Cerebellar cortex (tissue), 1 donor: ENCODE measurements at regions not wholly inside any gene's neighbourhood (a gene's known extent, or its start where the extent isn't known, plus 50 kb on each side); places are given as distances from the start of the nearest gene placed in this dataset.

ENCODE experiments used
- DNase-seq: peaks from one replicate; pipeline ENCODE4 v3.0.0-alpha.2; 2015; ENCODE audit warnings: low spot score

DNA sequence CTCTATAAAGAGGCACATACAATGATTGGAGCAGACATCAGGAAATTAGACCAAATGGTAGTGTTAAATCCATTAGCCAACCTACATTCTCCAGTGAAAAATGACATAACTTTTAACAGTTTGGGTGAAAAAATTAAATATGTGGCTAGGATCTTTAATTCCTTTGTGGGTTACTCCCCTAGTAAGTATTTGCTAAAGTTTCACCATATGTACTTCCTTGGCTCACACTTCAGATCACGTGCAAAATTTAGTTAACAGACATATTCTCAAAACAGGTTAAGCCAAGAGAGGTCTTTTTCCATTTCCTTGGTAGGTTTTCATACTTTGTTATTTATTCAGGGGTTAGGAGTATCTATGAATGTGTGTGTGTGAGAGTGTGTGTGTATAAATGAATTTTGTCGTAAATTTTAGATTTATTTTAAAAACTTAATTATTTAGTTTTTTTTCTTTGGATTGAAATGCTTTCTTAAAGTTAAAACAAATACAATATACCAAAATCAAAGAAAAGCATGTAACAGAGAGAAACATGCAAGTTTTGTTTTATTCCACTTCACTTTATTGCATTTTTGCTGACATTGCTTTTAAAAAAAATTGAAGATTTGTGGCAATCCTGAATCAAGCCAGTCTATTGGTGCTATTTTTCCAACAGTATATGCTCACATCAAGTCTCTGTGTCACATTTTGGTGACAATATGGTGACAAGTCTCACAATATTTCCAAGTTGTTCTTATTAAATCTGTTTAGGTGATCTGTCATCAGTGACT is 258.7 kb downstream of the FLRT2 start:
- DNase-seq = no peak

DNA sequence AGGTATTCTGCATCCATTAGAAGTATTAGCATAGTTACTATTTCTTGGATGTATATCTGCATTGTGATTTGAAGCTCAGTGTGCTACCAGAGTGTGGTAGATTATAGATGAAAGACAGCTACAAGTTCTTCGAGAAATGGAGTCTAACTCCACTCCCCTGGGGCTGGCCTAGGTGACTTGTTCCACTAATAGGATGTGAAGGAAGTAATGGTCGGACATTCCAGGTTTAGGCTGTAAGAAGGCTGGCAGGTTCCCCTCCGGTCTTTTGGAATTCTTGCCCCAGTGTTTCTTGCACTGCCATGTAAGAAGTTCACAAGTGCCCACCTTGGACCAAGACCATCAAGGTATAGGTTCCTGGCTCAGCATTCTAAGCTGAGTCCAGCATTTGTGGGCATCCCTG is 236.4 kb downstream of the FLRT2 start:
- no peak for DNase-seq

- no peak for DNase-seq
These were observed 234.9 kb downstream of the FLRT2 start for GRCh38 chr14:85764822-85765221.

GRCh38 chr14:85762526-85762925 is 232.6 kb downstream of the FLRT2 start:
- no peak for DNase-seq

GRCh38 chr14:85752175-85752574 is 222.2 kb downstream of the FLRT2 start:
- DNase-seq = no peak

- DNase-seq = no peak
These were observed 214.6 kb downstream of the FLRT2 start for GRCh38 chr14:85744573-85744972.

- DNase-seq = no peak
These were observed 202.1 kb downstream of the FLRT2 start for GRCh38 chr14:85732031-85732430.

GRCh38 chr14:85731186-85731585 is 201.2 kb downstream of the FLRT2 start:
- DNase-seq = no peak

DNA sequence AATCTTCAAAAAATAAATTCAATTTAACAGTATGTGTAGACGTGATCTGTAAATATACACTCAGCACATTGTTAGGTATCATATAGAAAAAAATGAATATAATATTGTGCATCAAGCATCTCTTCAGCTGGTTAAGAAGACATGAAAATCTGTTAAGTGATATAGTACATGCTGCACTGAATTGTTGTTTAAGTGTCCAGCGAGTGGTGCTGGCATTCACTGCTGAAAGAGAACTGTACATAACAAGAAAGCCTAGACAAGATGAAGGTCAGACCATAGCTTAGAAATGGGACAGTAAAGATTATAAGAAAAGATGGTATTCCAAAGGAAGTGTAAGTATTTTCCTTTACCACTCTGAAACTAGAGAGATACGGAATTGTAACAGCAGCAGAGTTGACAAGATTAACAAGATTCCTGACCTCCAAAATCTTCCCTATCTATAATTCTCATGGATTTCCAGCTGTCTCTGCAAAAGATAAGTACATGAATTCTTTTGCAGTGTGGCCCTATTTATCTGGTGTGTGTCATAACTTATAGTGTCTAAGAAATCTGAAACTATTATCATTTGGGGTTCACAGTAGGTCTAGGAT is 198.6 kb downstream of the FLRT2 start:
- no peak for DNase-seq

DNA sequence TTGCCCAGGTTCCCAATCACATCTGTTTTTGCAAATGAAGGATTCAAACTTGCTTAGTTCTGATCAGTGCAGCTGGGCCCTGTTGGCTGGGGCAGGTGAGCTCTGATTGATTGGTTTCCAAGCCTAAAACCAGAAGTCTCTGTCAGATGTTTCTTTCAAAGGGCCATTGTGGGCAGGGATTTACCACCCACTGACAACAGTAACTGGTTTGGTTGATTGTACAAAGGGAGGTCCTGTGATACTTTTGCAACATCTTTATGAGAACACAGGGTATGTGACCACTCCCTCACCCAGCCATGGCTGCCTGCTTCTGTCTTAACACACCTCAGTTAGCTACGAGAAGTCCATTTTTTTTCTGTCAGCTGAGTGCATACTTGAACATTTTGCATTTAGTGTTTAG is 184.1 kb downstream of the FLRT2 start:
- no peak for DNase-seq

- DNase-seq = no peak
These were observed 181.7 kb downstream of the FLRT2 start for GRCh38 chr14:85711620-85712019.
